ENCODE measurements at regions not wholly inside any gene's neighbourhood (a gene's known extent, or its start where the extent isn't known, plus 50 kb on each side); places are given as distances from the start of the nearest gene placed in this dataset.

DNA sequence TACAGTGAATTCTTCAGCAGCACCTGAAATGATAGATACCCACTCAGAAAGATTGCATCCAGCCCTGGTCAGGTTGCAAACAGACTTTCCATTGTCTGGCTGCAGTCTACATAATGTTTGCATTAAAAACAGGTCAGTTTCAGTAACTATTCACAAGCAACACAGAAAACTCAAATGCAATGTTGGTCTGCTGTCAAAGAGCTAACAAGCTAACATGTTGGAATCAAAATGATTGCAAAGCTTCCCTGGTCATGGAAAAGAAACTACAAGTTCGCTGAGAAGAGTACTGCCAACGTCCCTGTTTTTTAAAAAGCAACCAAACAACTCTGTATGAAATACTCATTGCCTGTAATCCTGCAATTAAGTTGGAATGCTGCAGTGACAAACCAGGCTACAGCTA, 374.7 kb downstream of the ADAMTS20 start:
- TF ChIP-seq, protein P1, sequence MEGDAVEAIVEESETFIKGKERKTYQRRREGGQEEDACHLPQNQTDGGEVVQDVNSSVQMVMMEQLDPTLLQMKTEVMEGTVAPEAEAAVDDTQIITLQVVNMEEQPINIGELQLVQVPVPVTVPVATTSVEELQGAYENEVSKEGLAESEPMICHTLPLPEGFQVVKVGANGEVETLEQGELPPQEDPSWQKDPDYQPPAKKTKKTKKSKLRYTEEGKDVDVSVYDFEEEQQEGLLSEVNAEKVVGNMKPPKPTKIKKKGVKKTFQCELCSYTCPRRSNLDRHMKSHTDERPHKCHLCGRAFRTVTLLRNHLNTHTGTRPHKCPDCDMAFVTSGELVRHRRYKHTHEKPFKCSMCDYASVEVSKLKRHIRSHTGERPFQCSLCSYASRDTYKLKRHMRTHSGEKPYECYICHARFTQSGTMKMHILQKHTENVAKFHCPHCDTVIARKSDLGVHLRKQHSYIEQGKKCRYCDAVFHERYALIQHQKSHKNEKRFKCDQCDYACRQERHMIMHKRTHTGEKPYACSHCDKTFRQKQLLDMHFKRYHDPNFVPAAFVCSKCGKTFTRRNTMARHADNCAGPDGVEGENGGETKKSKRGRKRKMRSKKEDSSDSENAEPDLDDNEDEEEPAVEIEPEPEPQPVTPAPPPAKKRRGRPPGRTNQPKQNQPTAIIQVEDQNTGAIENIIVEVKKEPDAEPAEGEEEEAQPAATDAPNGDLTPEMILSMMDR (conservative IDR thresholded peaks at IDR 0.05; ENCODE audit: control insufficient read depth, insufficient read depth, low read depth, low read length): no peak

DNA sequence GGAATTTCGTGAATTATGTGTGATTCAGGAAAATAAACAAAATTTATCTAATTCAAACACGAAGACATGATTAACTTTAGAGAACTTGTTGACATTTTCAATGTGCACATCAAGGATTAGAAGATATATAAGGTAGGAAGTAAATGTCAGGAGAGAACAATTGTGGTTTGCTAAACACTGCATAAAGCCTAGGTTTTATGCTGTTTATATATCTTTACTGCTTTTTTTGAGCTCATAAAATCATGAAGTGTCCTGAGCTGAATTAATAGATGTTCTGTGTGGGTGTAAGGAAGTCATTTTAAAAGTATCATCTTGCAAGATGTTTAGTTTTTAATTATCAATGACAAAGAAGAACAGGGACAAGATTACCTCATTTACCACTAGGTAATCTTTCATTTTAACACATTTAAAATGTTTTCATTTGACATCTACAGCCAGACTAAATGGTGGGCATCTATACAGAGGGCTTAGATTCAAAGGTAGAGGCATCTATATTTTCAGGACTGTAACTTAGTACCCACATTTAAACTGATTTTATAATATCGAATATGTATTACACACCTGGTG, 382.8 kb downstream of the ADAMTS20 start:
- no peak overlapping the region for H3K4me3 ChIP-seq (ENCODE audit: control insufficient read depth, low read depth, low read length)
- TF ChIP-seq, protein P1 (conservative IDR thresholded peaks at IDR 0.05; ENCODE audit: control insufficient read depth, insufficient read depth, low read depth, low read length): no peak
- DNase-seq (ENCODE audit: low read depth): no peak

More for the DNA sequence above, 374.7 kb downstream of the ADAMTS20 start:
- no peak for DNase-seq (ENCODE audit: low read depth)
- H3K4me3 ChIP-seq (ENCODE audit: control insufficient read depth, low read depth, low read length): no peak overlapping the region

DNA sequence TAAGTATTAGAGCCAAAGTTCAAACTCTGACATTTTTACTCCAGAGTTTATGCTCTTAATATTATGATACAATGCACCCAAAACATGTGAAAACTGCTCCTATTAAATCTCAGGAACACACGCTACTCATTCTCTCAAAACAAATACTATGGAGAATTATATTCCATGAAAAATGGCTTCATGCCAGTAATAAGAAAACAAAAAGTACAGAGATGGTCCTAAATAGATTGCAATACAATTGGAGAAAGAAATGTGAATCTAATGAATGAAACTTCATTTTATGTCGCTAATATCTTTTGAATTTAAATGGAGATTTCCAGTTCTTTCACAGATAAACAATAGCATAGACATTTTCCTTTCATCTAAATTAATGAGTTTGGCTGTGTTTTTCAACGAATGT, 384.3 kb downstream of the ADAMTS20 start:
- TF ChIP-seq, protein P1 (conservative IDR thresholded peaks at IDR 0.05; ENCODE audit: control insufficient read depth, insufficient read depth, low read depth, low read length): no peak
- H3K4me3 ChIP-seq (ENCODE audit: control insufficient read depth, low read depth, low read length): no peak overlapping the region
- no peak for DNase-seq (ENCODE audit: low read depth)

DNA sequence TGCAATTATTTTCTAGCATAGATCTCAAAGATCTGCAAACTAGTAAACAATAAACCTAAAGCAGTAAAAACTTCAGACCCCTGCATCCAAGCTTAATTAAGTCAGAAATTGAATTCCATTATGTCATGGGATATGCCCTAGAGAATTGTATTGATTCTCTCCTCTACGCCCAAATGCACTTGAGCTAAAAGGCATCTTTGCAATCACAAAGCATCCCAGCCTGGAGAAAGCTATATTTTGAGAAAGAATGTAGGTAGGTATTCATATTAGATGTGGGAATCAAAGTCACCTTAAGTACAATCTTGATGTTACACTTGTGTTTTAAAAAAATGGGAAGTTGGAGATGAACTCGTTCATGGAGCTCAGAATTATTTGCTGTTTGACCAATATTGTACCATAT, 386.7 kb downstream of the ADAMTS20 start:
- no peak for DNase-seq (ENCODE audit: low read depth)
- H3K4me3 ChIP-seq (ENCODE audit: control insufficient read depth, low read depth, low read length): no peak overlapping the region
- TF ChIP-seq, protein P1 (conservative IDR thresholded peaks at IDR 0.05; ENCODE audit: control insufficient read depth, insufficient read depth, low read depth, low read length): no peak

DNA sequence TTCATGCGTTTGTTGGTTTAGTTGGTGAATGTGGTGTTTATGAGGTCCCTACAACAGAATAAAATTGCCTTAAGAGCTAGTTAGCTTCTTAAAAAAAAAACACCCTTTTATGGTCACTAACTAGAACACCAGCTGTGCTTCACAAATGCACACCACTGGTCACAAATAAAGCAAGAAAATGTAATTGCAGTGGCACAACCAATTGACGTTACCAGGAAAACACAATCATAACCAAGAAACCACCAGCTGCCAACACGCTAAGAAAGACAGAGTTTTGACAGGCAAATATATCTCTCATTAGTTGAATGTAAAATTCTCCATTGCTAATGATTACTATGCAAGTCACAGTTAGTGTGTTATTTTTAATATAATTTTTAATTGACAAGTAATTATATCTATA, 389.9 kb downstream of the ADAMTS20 start:
- no peak overlapping the region for H3K4me3 ChIP-seq (ENCODE audit: control insufficient read depth, low read depth, low read length)
- no peak for DNase-seq (ENCODE audit: low read depth)
- TF ChIP-seq, protein P1 (conservative IDR thresholded peaks at IDR 0.05; ENCODE audit: control insufficient read depth, insufficient read depth, low read depth, low read length): no peak

DNA sequence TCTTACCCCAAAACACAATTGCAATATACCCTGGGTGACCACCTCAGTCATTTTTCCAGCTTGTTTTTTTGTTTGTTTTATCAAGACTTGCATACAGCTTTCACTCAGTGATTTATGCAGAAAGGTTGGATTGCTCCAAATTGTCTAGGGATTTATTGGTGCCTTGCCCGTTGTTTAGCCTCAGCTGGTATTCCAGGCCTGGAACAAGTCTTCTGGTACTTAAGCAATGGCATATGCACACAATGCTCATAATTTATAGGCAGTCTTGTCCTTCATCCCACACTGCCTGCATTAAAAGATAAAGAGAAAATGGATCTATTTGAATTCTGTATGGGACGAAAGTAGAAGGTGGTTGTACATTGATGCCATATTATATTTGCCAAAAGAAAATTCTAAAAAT, 392.5 kb downstream of the ADAMTS20 start:
- H3K4me3 ChIP-seq (ENCODE audit: control insufficient read depth, low read depth, low read length): no peak overlapping the region
- TF ChIP-seq, protein P1 (conservative IDR thresholded peaks at IDR 0.05; ENCODE audit: control insufficient read depth, insufficient read depth, low read depth, low read length): no peak
- no peak for DNase-seq (ENCODE audit: low read depth)

DNA sequence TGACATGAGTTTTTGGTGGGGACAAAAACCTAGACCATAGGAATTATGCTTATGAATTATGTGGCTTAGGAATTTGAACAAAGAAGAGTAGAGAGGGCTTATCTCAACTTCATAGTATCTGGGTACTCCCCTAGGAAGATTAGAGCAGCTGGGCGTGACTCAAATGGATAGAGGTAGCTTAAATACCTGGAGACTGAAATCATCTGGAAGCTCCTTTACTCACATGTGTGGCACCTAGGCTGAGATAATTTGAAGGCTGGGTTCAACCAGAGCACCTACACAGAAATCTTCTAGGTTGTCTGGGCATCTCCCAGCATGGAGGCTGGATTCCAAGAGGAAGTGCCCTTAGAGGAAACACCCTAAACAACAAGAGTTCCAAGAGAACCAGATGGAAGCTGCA, 393.9 kb downstream of the ADAMTS20 start:
- DNase-seq (ENCODE audit: low read depth): no peak
- TF ChIP-seq, protein P1 (conservative IDR thresholded peaks at IDR 0.05; ENCODE audit: control insufficient read depth, insufficient read depth, low read depth, low read length): no peak
- H3K4me3 ChIP-seq (ENCODE audit: control insufficient read depth, low read depth, low read length): no peak overlapping the region
